ENCODE measurements at regions not wholly inside any gene's neighbourhood (a gene's known extent, or its start where the extent isn't known, plus 50 kb on each side); places are given as distances from the start of the nearest gene placed in this dataset.

DNA sequence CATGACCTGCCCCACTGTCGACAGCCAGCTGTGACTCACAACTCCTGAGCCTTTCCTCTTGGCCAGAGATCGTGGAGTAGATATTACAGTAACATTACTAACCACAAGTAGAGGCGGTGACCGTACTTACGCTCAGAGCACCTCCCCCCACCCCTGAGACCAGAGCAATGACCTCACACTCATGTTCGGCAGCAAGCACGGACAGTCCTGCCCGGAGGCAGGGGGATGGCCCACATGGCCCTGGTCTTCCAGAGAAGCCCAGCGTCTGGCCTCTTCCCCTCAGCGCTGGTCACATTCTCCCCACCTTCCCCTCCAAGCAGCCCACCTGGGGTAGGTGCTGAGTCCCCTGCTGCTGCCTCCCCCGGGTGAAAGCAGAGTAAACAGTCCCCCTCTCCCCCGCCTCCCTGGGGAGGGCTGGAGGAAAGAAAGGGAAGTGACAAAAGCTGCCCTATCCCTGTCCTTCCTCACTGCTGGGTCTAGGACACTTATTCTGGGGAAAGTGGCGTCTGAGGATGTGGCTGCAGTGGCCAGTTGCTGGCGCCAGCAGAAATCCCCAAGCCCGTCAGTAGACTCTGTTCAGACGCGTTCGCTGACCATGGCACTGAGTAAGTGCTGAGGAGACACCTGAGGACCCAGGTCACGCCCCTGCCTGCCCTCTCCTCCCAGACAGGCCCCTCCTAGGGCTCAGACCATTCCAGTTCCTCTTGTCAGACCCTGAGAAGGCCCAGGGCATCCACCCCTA lies 68.5 kb downstream of the MRPL14 start (continued):
- TF ChIP-seq, protein P1, sequence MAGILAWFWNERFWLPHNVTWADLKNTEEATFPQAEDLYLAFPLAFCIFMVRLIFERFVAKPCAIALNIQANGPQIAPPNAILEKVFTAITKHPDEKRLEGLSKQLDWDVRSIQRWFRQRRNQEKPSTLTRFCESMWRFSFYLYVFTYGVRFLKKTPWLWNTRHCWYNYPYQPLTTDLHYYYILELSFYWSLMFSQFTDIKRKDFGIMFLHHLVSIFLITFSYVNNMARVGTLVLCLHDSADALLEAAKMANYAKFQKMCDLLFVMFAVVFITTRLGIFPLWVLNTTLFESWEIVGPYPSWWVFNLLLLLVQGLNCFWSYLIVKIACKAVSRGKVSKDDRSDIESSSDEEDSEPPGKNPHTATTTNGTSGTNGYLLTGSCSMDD (CRISPR knock-in tag; IDR thresholded peaks at IDR 0.05): no peak
- TF ChIP-seq, protein P2, sequence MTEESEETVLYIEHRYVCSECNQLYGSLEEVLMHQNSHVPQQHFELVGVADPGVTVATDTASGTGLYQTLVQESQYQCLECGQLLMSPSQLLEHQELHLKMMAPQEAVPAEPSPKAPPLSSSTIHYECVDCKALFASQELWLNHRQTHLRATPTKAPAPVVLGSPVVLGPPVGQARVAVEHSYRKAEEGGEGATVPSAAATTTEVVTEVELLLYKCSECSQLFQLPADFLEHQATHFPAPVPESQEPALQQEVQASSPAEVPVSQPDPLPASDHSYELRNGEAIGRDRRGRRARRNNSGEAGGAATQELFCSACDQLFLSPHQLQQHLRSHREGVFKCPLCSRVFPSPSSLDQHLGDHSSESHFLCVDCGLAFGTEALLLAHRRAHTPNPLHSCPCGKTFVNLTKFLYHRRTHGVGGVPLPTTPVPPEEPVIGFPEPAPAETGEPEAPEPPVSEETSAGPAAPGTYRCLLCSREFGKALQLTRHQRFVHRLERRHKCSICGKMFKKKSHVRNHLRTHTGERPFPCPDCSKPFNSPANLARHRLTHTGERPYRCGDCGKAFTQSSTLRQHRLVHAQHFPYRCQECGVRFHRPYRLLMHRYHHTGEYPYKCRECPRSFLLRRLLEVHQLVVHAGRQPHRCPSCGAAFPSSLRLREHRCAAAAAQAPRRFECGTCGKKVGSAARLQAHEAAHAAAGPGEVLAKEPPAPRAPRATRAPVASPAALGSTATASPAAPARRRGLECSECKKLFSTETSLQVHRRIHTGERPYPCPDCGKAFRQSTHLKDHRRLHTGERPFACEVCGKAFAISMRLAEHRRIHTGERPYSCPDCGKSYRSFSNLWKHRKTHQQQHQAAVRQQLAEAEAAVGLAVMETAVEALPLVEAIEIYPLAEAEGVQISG (CRISPR knock-in tag; IDR thresholded peaks at IDR 0.05): no peak
- peak; percentile 90 for TF ChIP-seq RXRB (CRISPR knock-in tag; IDR thresholded peaks at IDR 0.05; ENCODE audit: borderline replicate concordance)
- TF ChIP-seq ZNF3 (CRISPR knock-in tag; IDR thresholded peaks at IDR 0.05): no peak
- no peak for TF ChIP-seq RNF2 (conservative IDR thresholded peaks at IDR 0.05; ENCODE audit: low read depth)
- TF ChIP-seq, protein P3, sequence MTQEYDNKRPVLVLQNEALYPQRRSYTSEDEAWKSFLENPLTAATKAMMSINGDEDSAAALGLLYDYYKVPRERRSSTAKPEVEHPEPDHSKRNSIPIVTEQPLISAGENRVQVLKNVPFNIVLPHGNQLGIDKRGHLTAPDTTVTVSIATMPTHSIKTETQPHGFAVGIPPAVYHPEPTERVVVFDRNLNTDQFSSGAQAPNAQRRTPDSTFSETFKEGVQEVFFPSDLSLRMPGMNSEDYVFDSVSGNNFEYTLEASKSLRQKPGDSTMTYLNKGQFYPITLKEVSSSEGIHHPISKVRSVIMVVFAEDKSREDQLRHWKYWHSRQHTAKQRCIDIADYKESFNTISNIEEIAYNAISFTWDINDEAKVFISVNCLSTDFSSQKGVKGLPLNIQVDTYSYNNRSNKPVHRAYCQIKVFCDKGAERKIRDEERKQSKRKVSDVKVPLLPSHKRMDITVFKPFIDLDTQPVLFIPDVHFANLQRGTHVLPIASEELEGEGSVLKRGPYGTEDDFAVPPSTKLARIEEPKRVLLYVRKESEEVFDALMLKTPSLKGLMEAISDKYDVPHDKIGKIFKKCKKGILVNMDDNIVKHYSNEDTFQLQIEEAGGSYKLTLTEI (CRISPR knock-in tag; conservative IDR thresholded peaks at IDR 0.05): no peak
- TF ChIP-seq, protein P4, sequence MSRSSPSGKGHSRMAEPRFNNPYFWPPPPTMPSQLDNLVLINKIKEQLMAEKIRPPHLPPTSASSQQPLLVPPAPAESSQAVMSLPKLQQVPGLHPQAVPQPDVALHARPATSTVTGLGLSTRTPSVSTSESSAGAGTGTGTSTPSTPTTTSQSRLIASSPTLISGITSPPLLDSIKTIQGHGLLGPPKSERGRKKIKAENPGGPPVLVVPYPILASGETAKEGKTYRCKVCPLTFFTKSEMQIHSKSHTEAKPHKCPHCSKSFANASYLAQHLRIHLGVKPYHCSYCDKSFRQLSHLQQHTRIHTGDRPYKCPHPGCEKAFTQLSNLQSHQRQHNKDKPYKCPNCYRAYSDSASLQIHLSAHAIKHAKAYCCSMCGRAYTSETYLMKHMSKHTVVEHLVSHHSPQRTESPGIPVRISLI (CRISPR knock-in tag; IDR thresholded peaks at IDR 0.05; ENCODE audit: borderline replicate concordance): no peak
- no peak for TF ChIP-seq NFE2L2 (IDR thresholded peaks at IDR 0.05; ENCODE audit: low read length)
- TF ChIP-seq ZNF577 (CRISPR knock-in tag; IDR thresholded peaks at IDR 0.05; ENCODE audit: borderline replicate concordance, low read depth): no peak
- peak; percentile 59; the same call in 1 of the 2 replicates for TF ChIP-seq ZKSCAN5 (CRISPR knock-in tag; IDR thresholded peaks at IDR 0.05)
- no peak for TF ChIP-seq ZNF552 (CRISPR knock-in tag; IDR thresholded peaks at IDR 0.05; ENCODE audit: borderline replicate concordance)
- no peak for TF ChIP-seq PRMT3 (CRISPR knock-in tag; IDR thresholded peaks at IDR 0.05; ENCODE audit: borderline replicate concordance, low read depth)
- no peak for TF ChIP-seq GPN1 (CRISPR knock-in tag; IDR thresholded peaks at IDR 0.05; ENCODE audit: borderline replicate concordance)
- no peak; the same call in 1 of the 2 replicates for TF ChIP-seq ZBTB7B (CRISPR knock-in tag; IDR thresholded peaks at IDR 0.05)
- TF ChIP-seq, protein P5, sequence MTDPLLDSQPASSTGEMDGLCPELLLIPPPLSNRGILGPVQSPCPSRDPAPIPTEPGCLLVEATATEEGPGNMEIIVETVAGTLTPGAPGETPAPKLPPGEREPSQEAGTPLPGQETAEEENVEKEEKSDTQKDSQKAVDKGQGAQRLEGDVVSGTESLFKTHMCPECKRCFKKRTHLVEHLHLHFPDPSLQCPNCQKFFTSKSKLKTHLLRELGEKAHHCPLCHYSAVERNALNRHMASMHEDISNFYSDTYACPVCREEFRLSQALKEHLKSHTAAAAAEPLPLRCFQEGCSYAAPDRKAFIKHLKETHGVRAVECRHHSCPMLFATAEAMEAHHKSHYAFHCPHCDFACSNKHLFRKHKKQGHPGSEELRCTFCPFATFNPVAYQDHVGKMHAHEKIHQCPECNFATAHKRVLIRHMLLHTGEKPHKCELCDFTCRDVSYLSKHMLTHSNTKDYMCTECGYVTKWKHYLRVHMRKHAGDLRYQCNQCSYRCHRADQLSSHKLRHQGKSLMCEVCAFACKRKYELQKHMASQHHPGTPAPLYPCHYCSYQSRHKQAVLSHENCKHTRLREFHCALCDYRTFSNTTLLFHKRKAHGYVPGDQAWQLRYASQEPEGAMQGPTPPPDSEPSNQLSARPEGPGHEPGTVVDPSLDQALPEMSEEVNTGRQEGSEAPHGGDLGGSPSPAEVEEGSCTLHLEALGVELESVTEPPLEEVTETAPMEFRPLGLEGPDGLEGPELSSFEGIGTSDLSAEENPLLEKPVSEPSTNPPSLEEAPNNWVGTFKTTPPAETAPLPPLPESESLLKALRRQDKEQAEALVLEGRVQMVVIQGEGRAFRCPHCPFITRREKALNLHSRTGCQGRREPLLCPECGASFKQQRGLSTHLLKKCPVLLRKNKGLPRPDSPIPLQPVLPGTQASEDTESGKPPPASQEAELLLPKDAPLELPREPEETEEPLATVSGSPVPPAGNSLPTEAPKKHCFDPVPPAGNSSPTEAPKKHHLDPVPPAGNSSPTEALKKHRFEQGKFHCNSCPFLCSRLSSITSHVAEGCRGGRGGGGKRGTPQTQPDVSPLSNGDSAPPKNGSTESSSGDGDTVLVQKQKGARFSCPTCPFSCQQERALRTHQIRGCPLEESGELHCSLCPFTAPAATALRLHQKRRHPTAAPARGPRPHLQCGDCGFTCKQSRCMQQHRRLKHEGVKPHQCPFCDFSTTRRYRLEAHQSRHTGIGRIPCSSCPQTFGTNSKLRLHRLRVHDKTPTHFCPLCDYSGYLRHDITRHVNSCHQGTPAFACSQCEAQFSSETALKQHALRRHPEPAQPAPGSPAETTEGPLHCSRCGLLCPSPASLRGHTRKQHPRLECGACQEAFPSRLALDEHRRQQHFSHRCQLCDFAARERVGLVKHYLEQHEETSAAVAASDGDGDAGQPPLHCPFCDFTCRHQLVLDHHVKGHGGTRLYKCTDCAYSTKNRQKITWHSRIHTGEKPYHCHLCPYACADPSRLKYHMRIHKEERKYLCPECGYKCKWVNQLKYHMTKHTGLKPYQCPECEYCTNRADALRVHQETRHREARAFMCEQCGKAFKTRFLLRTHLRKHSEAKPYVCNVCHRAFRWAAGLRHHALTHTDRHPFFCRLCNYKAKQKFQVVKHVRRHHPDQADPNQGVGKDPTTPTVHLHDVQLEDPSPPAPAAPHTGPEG (CRISPR knock-in tag; IDR thresholded peaks at IDR 0.05): no peak
- TF ChIP-seq POLR2G (IDR thresholded peaks at IDR 0.05; ENCODE audit: low read depth, low read length): peak; percentile 39; the same call in 1 of the 2 replicates
- no peak for TF ChIP-seq HNF4A (CRISPR knock-in tag; IDR thresholded peaks at IDR 0.05)
